GM06990 (cell line): ENCODE measurements at regions not wholly inside any gene's neighbourhood (a gene's known extent, or its start where the extent isn't known, plus 50 kb on each side); places are given as distances from the start of the nearest gene placed in this dataset.
"Not testable (repeated sequence)": the region's sequence is repeated elsewhere in the genome, so short reads cannot be mapped to it uniquely, and the experiment has no call there.

Experiments
- DNase-seq: peaks from one replicate; pipeline ENCODE4 v3.0.0-alpha.2; 2011; ENCODE audit not compliant: insufficient read length; ENCODE audit errors: extremely low read depth
- H3K27me3 ChIP-seq: replicated peaks from 2 replicates; pipeline ENCODE4 v1.6.0; 2011; ENCODE audit warnings: low read length; ENCODE audit not compliant: control insufficient read depth, insufficient read depth
- H3K36me3 ChIP-seq: 2 replicates; pipeline ENCODE4 v1.5.1; 2011; ENCODE audit warnings: low read length; ENCODE audit not compliant: control insufficient read depth, insufficient read depth
- H3K4me3 ChIP-seq: replicated peaks from 2 replicates; pipeline ENCODE4 v1.5.1; 2011; ENCODE audit warnings: low read depth, mild to moderate bottlenecking, control low read depth, low read length
- TF ChIP-seq, protein P1 (sequence below): IDR thresholded peaks from 2 replicates; pipeline ENCODE4 v1.5.1; 2011; ENCODE audit warnings: low read length, control low read depth, mild to moderate bottlenecking, inconsistent platforms; ENCODE audit not compliant: insufficient read depth, poor library complexity, severe bottlenecking

- Histone ChIP-seq H3K4me3 (no peak overlapping the region), H3K27me3 (no peaks in the 10 kb centered on the region), H3K36me3 (no peaks in the 10 kb centered on the region)
- TF ChIP-seq, protein P1, sequence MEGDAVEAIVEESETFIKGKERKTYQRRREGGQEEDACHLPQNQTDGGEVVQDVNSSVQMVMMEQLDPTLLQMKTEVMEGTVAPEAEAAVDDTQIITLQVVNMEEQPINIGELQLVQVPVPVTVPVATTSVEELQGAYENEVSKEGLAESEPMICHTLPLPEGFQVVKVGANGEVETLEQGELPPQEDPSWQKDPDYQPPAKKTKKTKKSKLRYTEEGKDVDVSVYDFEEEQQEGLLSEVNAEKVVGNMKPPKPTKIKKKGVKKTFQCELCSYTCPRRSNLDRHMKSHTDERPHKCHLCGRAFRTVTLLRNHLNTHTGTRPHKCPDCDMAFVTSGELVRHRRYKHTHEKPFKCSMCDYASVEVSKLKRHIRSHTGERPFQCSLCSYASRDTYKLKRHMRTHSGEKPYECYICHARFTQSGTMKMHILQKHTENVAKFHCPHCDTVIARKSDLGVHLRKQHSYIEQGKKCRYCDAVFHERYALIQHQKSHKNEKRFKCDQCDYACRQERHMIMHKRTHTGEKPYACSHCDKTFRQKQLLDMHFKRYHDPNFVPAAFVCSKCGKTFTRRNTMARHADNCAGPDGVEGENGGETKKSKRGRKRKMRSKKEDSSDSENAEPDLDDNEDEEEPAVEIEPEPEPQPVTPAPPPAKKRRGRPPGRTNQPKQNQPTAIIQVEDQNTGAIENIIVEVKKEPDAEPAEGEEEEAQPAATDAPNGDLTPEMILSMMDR: no peak
- no peak for DNase-seq
Observed at GRCh38 chr14:48319823-48320222, 644.4 kb upstream of the MDGA2 start.

DNA sequence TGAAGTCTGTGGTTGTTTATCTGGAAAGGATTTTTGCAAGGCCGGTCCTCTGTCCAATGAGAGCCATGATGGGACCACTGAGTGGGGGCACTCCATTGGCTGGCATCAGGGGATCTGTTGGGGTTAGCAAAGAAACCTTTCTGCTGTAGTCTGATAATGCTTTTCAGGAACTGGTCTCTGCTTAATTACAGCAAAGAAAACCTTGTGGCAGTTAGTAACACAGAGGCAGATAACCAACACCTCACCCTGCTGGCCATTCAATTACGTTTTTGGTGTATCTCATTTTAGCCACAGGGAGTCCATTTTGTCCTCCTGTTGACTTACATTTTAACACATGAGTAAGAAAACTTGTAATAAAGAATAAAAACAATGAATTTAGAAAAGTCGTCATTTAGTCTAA is 629.3 kb upstream of the MDGA2 start:
- H3K36me3 ChIP-seq: no peaks in the 10 kb centered on the region
- TF ChIP-seq, protein P1: no peak
- no peaks in the 10 kb centered on the region for H3K27me3 ChIP-seq
- no peak for DNase-seq
- H3K4me3 ChIP-seq: no peak overlapping the region

DNA sequence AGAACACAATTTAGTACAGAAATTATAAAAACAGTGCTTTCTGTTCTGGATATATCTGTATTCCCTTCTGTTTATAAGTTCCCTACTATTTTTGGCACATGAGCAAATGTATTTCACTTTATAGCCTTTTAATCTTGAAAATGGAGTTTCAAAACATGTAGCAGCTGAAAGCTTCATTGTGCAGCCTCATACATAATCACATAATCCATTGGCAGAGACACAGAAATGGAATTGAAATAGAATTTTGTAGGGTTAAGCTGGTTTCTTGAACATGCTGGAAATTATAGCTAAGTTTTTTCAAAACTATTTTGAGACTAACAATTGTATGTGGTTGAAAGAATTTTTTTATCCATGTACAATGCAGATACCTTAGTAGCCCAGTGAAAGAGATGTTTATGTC is 614.3 kb upstream of the MDGA2 start:
- DNase-seq: no peak
- Histone ChIP-seq H3K4me3 (no peak overlapping the region), H3K27me3 (no peaks in the 10 kb centered on the region), H3K36me3 (no peaks in the 10 kb centered on the region)
- TF ChIP-seq, protein P1: no peak

- H3K4me3 ChIP-seq, DNase-seq, H3K36me3 ChIP-seq, H3K27me3 ChIP-seq: not testable (repeated sequence)
Observed at GRCh38 chr14:48285217-48285616, 609.8 kb upstream of the MDGA2 start.

- no peak overlapping the region for H3K4me3 ChIP-seq
- TF ChIP-seq, protein P1: no peak
- H3K36me3 ChIP-seq: no peaks in the 10 kb centered on the region
- DNase-seq: no peak
- H3K27me3 ChIP-seq: no peaks in the 10 kb centered on the region
Observed at GRCh38 chr14:48275301-48275700, 599.9 kb upstream of the MDGA2 start.

DNA sequence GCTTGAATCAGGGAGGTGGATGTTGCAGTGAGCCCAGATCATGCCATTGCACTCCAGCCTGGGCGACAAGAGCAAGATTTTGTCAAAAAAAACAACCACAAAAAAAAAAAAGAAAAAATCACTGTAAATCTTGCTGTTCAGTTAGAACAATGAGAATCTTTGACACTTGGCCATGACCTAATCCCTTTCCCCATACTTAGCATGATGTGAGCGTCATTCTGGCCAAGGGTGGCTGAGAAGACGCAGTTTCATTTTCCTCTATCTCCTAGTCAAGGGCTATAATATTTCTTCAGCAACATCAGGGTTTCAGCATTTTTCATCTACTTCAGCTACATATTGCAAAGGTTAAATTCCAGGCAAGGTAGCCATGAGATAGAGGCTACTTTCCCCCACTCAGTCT is 599.4 kb upstream of the MDGA2 start:
- Histone ChIP-seq H3K4me3 (no peak overlapping the region), H3K36me3 (no peaks in the 10 kb centered on the region), H3K27me3 (no peaks in the 10 kb centered on the region)
- TF ChIP-seq, protein P1: no peak
- no peak for DNase-seq

GRCh38 chr14:48267926-48268325 is 592.5 kb upstream of the MDGA2 start:
- DNase-seq, H3K4me3 ChIP-seq, H3K27me3 ChIP-seq, H3K36me3 ChIP-seq: not testable (repeated sequence)

GRCh38 chr14:48266201-48266600 is 590.8 kb upstream of the MDGA2 start:
- not testable (repeated sequence) for DNase-seq, H3K36me3 ChIP-seq, H3K4me3 ChIP-seq, H3K27me3 ChIP-seq
